ENCODE measurements at regions not wholly inside any gene's neighbourhood (a gene's known extent, or its start where the extent isn't known, plus 50 kb on each side); places are given as distances from the start of the nearest gene placed in this dataset.

- H3K4me3 ChIP-seq (ENCODE audit: low read length in 2 of 2): no peak overlapping the region
- no peak overlapping the region for H3K9ac ChIP-seq (ENCODE audit: low read length in 2 of 2)
- H3K27ac ChIP-seq (ENCODE audit: low read length): no peak overlapping the region
- no peaks in the 10 kb centered on the region for H3K27me3 ChIP-seq (ENCODE audit: control insufficient read depth in 1 of 2, insufficient read depth in 2 of 2, low read length in 2 of 2)
- no peaks in the 10 kb centered on the region for H3K4me1 ChIP-seq (ENCODE audit: control insufficient read depth, insufficient read depth, low read length)
- H3K36me3 ChIP-seq (ENCODE audit: control insufficient read depth in 2 of 2, insufficient read depth in 2 of 2, low read length in 2 of 2): no peaks in the 10 kb centered on the region
- H3K9me3 ChIP-seq (ENCODE audit: control insufficient read depth in 2 of 2, low read length in 2 of 2): peaks cover 0 to 4% of the 10 kb centered on the region in 2 donors
Observed at GRCh38 chr5:164798110-164798509, 1292.7 kb downstream of the MAT2B start.

GRCh38 chr5:164799391-164799790 lies 1294.0 kb downstream of the MAT2B start:
- peaks cover 0 to 4% of the 10 kb centered on the region in 2 donors for H3K9me3 ChIP-seq (ENCODE audit: control insufficient read depth in 2 of 2, low read length in 2 of 2)
- H3K27ac ChIP-seq (ENCODE audit: low read length): no peak overlapping the region
- H3K9ac ChIP-seq (ENCODE audit: low read length in 2 of 2): no peak overlapping the region
- H3K36me3 ChIP-seq (ENCODE audit: control insufficient read depth in 2 of 2, insufficient read depth in 2 of 2, low read length in 2 of 2): no peaks in the 10 kb centered on the region
- H3K4me3 ChIP-seq (ENCODE audit: low read length in 2 of 2): no peak overlapping the region
- no peaks in the 10 kb centered on the region for H3K4me1 ChIP-seq (ENCODE audit: control insufficient read depth, insufficient read depth, low read length)
- H3K27me3 ChIP-seq (ENCODE audit: control insufficient read depth in 1 of 2, insufficient read depth in 2 of 2, low read length in 2 of 2): no peaks in the 10 kb centered on the region

- Histone ChIP-seq H3K4me3 (ENCODE audit: low read length in 2 of 2) (no peak overlapping the region), H3K9me3 (ENCODE audit: control insufficient read depth in 2 of 2, low read length in 2 of 2) (peaks cover 0 to 4% of the 10 kb centered on the region in 2 donors), H3K27ac (ENCODE audit: low read length) (no peak overlapping the region), H3K9ac (ENCODE audit: low read length in 2 of 2) (no peak overlapping the region), H3K4me1 (ENCODE audit: control insufficient read depth, insufficient read depth, low read length) (no peaks in the 10 kb centered on the region), H3K27me3 (ENCODE audit: control insufficient read depth in 1 of 2, insufficient read depth in 2 of 2, low read length in 2 of 2) (no peaks in the 10 kb centered on the region), H3K36me3 (ENCODE audit: control insufficient read depth in 2 of 2, insufficient read depth in 2 of 2, low read length in 2 of 2) (no peaks in the 10 kb centered on the region)
Observed at GRCh38 chr5:164801910-164802309, 1296.5 kb downstream of the MAT2B start.

GRCh38 chr5:164809821-164810220 lies 1304.4 kb downstream of the MAT2B start:
- Histone ChIP-seq H3K27me3 (ENCODE audit: control insufficient read depth in 1 of 2, insufficient read depth in 2 of 2, low read length in 2 of 2) (no peaks in the 10 kb centered on the region), H3K4me3 (ENCODE audit: low read length in 2 of 2) (no peak overlapping the region), H3K9me3 (ENCODE audit: control insufficient read depth in 2 of 2, low read length in 2 of 2) (no peaks in the 10 kb centered on the region), H3K4me1 (ENCODE audit: control insufficient read depth, insufficient read depth, low read length) (no peaks in the 10 kb centered on the region), H3K36me3 (ENCODE audit: control insufficient read depth in 2 of 2, insufficient read depth in 2 of 2, low read length in 2 of 2) (no peaks in the 10 kb centered on the region), H3K9ac (ENCODE audit: low read length in 2 of 2) (no peak overlapping the region), H3K27ac (ENCODE audit: low read length) (no peak overlapping the region)

GRCh38 chr5:164818445-164818844 lies 1313.0 kb downstream of the MAT2B start:
- Histone ChIP-seq H3K27ac (ENCODE audit: low read length) (no peak overlapping the region), H3K36me3 (ENCODE audit: control insufficient read depth in 2 of 2, insufficient read depth in 2 of 2, low read length in 2 of 2) (no peaks in the 10 kb centered on the region), H3K4me3 (ENCODE audit: low read length in 2 of 2) (no peak overlapping the region), H3K27me3 (ENCODE audit: control insufficient read depth in 1 of 2, insufficient read depth in 2 of 2, low read length in 2 of 2) (no peaks in the 10 kb centered on the region), H3K9ac (ENCODE audit: low read length in 2 of 2) (no peak overlapping the region), H3K9me3 (ENCODE audit: control insufficient read depth in 2 of 2, low read length in 2 of 2) (no peaks in the 10 kb centered on the region), H3K4me1 (ENCODE audit: control insufficient read depth, insufficient read depth, low read length) (no peaks in the 10 kb centered on the region)

GRCh38 chr5:164824671-164825070 lies 1319.3 kb downstream of the MAT2B start:
- Histone ChIP-seq H3K4me3 (ENCODE audit: low read length in 2 of 2) (no peak overlapping the region), H3K27ac (ENCODE audit: low read length) (no peak overlapping the region), H3K36me3 (ENCODE audit: control insufficient read depth in 2 of 2, insufficient read depth in 2 of 2, low read length in 2 of 2) (no peaks in the 10 kb centered on the region), H3K9me3 (ENCODE audit: control insufficient read depth in 2 of 2, low read length in 2 of 2) (no peaks in the 10 kb centered on the region), H3K9ac (ENCODE audit: low read length in 2 of 2) (no peak overlapping the region), H3K4me1 (ENCODE audit: control insufficient read depth, insufficient read depth, low read length) (no peaks in the 10 kb centered on the region), H3K27me3 (ENCODE audit: control insufficient read depth in 1 of 2, insufficient read depth in 2 of 2, low read length in 2 of 2) (no peaks in the 10 kb centered on the region)

GRCh38 chr5:164832516-164832915 lies 1327.1 kb downstream of the MAT2B start:
- no peaks in the 10 kb centered on the region for H3K27me3 ChIP-seq (ENCODE audit: control insufficient read depth in 1 of 2, insufficient read depth in 2 of 2, low read length in 2 of 2)

GRCh38 chr5:164844348-164844747 lies 1338.9 kb downstream of the MAT2B start:
- H3K4me1 ChIP-seq (ENCODE audit: control insufficient read depth, insufficient read depth, low read length): no peaks in the 10 kb centered on the region

More at GRCh38 chr5:164832516-164832915, 1327.1 kb downstream of the MAT2B start:
- no peak overlapping the region for H3K27ac ChIP-seq (ENCODE audit: low read length)
- H3K4me3 ChIP-seq (ENCODE audit: low read length in 2 of 2): no peak overlapping the region
- no peaks in the 10 kb centered on the region for H3K36me3 ChIP-seq (ENCODE audit: control insufficient read depth in 2 of 2, insufficient read depth in 2 of 2, low read length in 2 of 2)
- no peaks in the 10 kb centered on the region for H3K9me3 ChIP-seq (ENCODE audit: control insufficient read depth in 2 of 2, low read length in 2 of 2)
- no peak overlapping the region for H3K9ac ChIP-seq (ENCODE audit: low read length in 2 of 2)
- H3K4me1 ChIP-seq (ENCODE audit: control insufficient read depth, insufficient read depth, low read length): no peaks in the 10 kb centered on the region

GRCh38 chr5:164860896-164861295 lies 1355.5 kb downstream of the MAT2B start:
- Histone ChIP-seq H3K27ac (ENCODE audit: low read length) (no peak overlapping the region), H3K9me3 (ENCODE audit: control insufficient read depth in 2 of 2, low read length in 2 of 2) (no peaks in the 10 kb centered on the region), H3K4me1 (ENCODE audit: control insufficient read depth, insufficient read depth, low read length) (no peaks in the 10 kb centered on the region), H3K4me3 (ENCODE audit: low read length in 2 of 2) (no peak overlapping the region), H3K27me3 (ENCODE audit: control insufficient read depth in 1 of 2, insufficient read depth in 2 of 2, low read length in 2 of 2) (no peaks in the 10 kb centered on the region), H3K9ac (ENCODE audit: low read length in 2 of 2) (no peak overlapping the region), H3K36me3 (ENCODE audit: control insufficient read depth in 2 of 2, insufficient read depth in 2 of 2, low read length in 2 of 2) (no peaks in the 10 kb centered on the region)

More at GRCh38 chr5:164844348-164844747, 1338.9 kb downstream of the MAT2B start:
- Histone ChIP-seq H3K4me3 (ENCODE audit: low read length in 2 of 2) (no peak overlapping the region), H3K27me3 (ENCODE audit: control insufficient read depth in 1 of 2, insufficient read depth in 2 of 2, low read length in 2 of 2) (no peaks in the 10 kb centered on the region), H3K36me3 (ENCODE audit: control insufficient read depth in 2 of 2, insufficient read depth in 2 of 2, low read length in 2 of 2) (no peaks in the 10 kb centered on the region), H3K9ac (ENCODE audit: low read length in 2 of 2) (no peak overlapping the region), H3K9me3 (ENCODE audit: control insufficient read depth in 2 of 2, low read length in 2 of 2) (no peaks in the 10 kb centered on the region), H3K27ac (ENCODE audit: low read length) (no peak overlapping the region)

GRCh38 chr5:164861610-164862009 lies 1356.2 kb downstream of the MAT2B start:
- no peaks in the 10 kb centered on the region for H3K36me3 ChIP-seq (ENCODE audit: control insufficient read depth in 2 of 2, insufficient read depth in 2 of 2, low read length in 2 of 2)
- H3K9ac ChIP-seq (ENCODE audit: low read length in 2 of 2): no peak overlapping the region
- no peaks in the 10 kb centered on the region for H3K9me3 ChIP-seq (ENCODE audit: control insufficient read depth in 2 of 2, low read length in 2 of 2)
- no peaks in the 10 kb centered on the region for H3K4me1 ChIP-seq (ENCODE audit: control insufficient read depth, insufficient read depth, low read length)
- H3K27me3 ChIP-seq (ENCODE audit: control insufficient read depth in 1 of 2, insufficient read depth in 2 of 2, low read length in 2 of 2): no peaks in the 10 kb centered on the region
- H3K4me3 ChIP-seq (ENCODE audit: low read length in 2 of 2): no peak overlapping the region
- H3K27ac ChIP-seq (ENCODE audit: low read length): no peak overlapping the region

- H3K27ac ChIP-seq (ENCODE audit: low read length): no peak overlapping the region
- H3K36me3 ChIP-seq (ENCODE audit: control insufficient read depth in 2 of 2, insufficient read depth in 2 of 2, low read length in 2 of 2): no peaks in the 10 kb centered on the region
- H3K9me3 ChIP-seq (ENCODE audit: control insufficient read depth in 2 of 2, low read length in 2 of 2): no peaks in the 10 kb centered on the region
- H3K4me3 ChIP-seq (ENCODE audit: low read length in 2 of 2): no peak overlapping the region
- H3K9ac ChIP-seq (ENCODE audit: low read length in 2 of 2): no peak overlapping the region
- no peaks in the 10 kb centered on the region for H3K27me3 ChIP-seq (ENCODE audit: control insufficient read depth in 1 of 2, insufficient read depth in 2 of 2, low read length in 2 of 2)
- no peaks in the 10 kb centered on the region for H3K4me1 ChIP-seq (ENCODE audit: control insufficient read depth, insufficient read depth, low read length)
Observed at GRCh38 chr5:164868761-164869160, 1363.3 kb downstream of the MAT2B start.

Data from stomach smooth muscle (tissue), 2 donors.